ENCODE measurements at regions not wholly inside any gene's neighbourhood (a gene's known extent, or its start where the extent isn't known, plus 50 kb on each side); places are given as distances from the start of the nearest gene placed in this dataset.

DNA sequence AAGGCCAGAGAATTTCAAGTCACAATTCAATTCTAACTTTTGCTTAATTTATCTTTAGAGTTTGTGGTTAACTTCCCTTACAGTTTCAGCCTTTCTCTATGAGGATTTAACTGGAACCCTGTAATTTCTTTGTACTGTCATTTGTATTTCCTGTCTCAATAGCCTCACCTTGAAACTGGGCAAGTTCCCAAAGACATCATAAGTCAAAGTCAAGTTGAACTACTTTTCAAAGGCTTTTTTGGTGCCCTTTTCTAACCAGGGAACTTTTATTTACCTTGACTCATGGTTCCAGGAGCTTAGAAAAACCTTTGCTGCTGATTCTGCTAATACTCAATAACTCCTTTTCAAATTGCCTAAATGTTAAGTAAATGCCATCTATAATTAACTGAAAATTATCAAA, 200.8 kb upstream of the KRR1 start:
- TF ChIP-seq JUN (CRISPR knock-in tag; IDR thresholded peaks at IDR 0.05) = no peak
- TF ChIP-seq NR2C2 (CRISPR knock-in tag; IDR thresholded peaks at IDR 0.05) = no peak
- TF ChIP-seq ZNF232 (CRISPR knock-in tag; IDR thresholded peaks at IDR 0.05) = no peak
- TF ChIP-seq ZNF121 (CRISPR knock-in tag; IDR thresholded peaks at IDR 0.05) = no peak
- TF ChIP-seq SP1 (CRISPR knock-in tag; conservative IDR thresholded peaks at IDR 0.05) = no peak
- TF ChIP-seq, protein P1, sequence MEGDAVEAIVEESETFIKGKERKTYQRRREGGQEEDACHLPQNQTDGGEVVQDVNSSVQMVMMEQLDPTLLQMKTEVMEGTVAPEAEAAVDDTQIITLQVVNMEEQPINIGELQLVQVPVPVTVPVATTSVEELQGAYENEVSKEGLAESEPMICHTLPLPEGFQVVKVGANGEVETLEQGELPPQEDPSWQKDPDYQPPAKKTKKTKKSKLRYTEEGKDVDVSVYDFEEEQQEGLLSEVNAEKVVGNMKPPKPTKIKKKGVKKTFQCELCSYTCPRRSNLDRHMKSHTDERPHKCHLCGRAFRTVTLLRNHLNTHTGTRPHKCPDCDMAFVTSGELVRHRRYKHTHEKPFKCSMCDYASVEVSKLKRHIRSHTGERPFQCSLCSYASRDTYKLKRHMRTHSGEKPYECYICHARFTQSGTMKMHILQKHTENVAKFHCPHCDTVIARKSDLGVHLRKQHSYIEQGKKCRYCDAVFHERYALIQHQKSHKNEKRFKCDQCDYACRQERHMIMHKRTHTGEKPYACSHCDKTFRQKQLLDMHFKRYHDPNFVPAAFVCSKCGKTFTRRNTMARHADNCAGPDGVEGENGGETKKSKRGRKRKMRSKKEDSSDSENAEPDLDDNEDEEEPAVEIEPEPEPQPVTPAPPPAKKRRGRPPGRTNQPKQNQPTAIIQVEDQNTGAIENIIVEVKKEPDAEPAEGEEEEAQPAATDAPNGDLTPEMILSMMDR (IDR thresholded peaks at IDR 0.05) = no peak
- no peak for TF ChIP-seq NFYB (CRISPR knock-in tag; conservative IDR thresholded peaks at IDR 0.05; ENCODE audit: low read depth)
- no peak for TF ChIP-seq CREM (CRISPR knock-in tag; IDR thresholded peaks at IDR 0.05)
- TF ChIP-seq, protein P2, sequence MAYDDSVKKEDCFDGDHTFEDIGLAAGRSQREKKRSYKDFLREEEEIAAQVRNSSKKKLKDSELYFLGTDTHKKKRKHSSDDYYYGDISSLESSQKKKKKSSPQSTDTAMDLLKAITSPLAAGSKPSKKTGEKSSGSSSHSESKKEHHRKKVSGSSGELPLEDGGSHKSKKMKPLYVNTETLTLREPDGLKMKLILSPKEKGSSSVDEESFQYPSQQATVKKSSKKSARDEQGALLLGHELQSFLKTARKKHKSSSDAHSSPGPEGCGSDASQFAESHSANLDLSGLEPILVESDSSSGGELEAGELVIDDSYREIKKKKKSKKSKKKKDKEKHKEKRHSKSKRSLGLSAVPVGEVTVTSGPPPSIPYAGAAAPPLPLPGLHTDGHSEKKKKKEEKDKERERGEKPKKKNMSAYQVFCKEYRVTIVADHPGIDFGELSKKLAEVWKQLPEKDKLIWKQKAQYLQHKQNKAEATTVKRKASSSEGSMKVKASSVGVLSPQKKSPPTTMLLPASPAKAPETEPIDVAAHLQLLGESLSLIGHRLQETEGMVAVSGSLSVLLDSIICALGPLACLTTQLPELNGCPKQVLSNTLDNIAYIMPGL (CRISPR knock-in tag; IDR thresholded peaks at IDR 0.05) = no peak
- no peak for TF ChIP-seq ZNF416 (CRISPR knock-in tag; IDR thresholded peaks at IDR 0.05)
- TF ChIP-seq, protein P3, sequence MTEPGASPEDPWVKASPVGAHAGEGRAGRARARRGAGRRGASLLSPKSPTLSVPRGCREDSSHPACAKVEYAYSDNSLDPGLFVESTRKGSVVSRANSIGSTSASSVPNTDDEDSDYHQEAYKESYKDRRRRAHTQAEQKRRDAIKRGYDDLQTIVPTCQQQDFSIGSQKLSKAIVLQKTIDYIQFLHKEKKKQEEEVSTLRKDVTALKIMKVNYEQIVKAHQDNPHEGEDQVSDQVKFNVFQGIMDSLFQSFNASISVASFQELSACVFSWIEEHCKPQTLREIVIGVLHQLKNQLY (CRISPR knock-in tag; IDR thresholded peaks at IDR 0.05) = no peak

All from WTC11 (cell line).